ENCODE measurements at regions not wholly inside any gene's neighbourhood (a gene's known extent, or its start where the extent isn't known, plus 50 kb on each side); places are given as distances from the start of the nearest gene placed in this dataset.

- no peak for DNase-seq (ENCODE audit: low read depth)
- no peak for TF ChIP-seq CTCF (IDR thresholded peaks at IDR 0.05; ENCODE audit: insufficient read depth, low read depth, low read length)
- H3K4me3 ChIP-seq (ENCODE audit: low read depth, low read length): peak overlapping the region; percentile 13
Measured at GRCh38 chr5:15236911-15237508, 263.0 kb upstream of the FBXL7 start.

GRCh38 chr5:15234911-15235310 lies 265.1 kb upstream of the FBXL7 start:
- no peak overlapping the region for H3K4me3 ChIP-seq (ENCODE audit: low read depth, low read length)
- TF ChIP-seq CTCF (IDR thresholded peaks at IDR 0.05; ENCODE audit: insufficient read depth, low read depth, low read length): no peak
- DNase-seq (ENCODE audit: low read depth): peak; percentile 42

- DNase-seq (ENCODE audit: low read depth): no peak
- no peak overlapping the region for H3K4me3 ChIP-seq (ENCODE audit: low read depth, low read length)
- TF ChIP-seq CTCF (IDR thresholded peaks at IDR 0.05; ENCODE audit: insufficient read depth, low read depth, low read length): no peak
Measured at GRCh38 chr5:15234366-15234765, 265.6 kb upstream of the FBXL7 start.

- no peak for TF ChIP-seq CTCF (IDR thresholded peaks at IDR 0.05; ENCODE audit: insufficient read depth, low read depth, low read length)
- DNase-seq (ENCODE audit: low read depth): no peak
- no peak overlapping the region for H3K4me3 ChIP-seq (ENCODE audit: low read depth, low read length)
Measured at GRCh38 chr5:15233566-15233965, 266.4 kb upstream of the FBXL7 start.

- TF ChIP-seq CTCF (IDR thresholded peaks at IDR 0.05; ENCODE audit: insufficient read depth, low read depth, low read length): no peak
- no peak overlapping the region for H3K4me3 ChIP-seq (ENCODE audit: low read depth, low read length)
- no peak for DNase-seq (ENCODE audit: low read depth)
Measured at GRCh38 chr5:15222156-15222555, 277.8 kb upstream of the FBXL7 start.

GRCh38 chr5:15220642-15221173 lies 279.3 kb upstream of the FBXL7 start:
- no peak for TF ChIP-seq CTCF (IDR thresholded peaks at IDR 0.05; ENCODE audit: insufficient read depth, low read depth, low read length)
- DNase-seq (ENCODE audit: low read depth): no peak
- H3K4me3 ChIP-seq (ENCODE audit: low read depth, low read length): no peak overlapping the region

- no peak overlapping the region for H3K4me3 ChIP-seq (ENCODE audit: low read depth, low read length)
- no peak for TF ChIP-seq CTCF (IDR thresholded peaks at IDR 0.05; ENCODE audit: insufficient read depth, low read depth, low read length)
- no peak for DNase-seq (ENCODE audit: low read depth)
Measured at GRCh38 chr5:15215056-15215455, 284.9 kb upstream of the FBXL7 start.

Measured in fibroblast of villous mesenchyme (primary cell).